ENCODE measurements at regions not wholly inside any gene's neighbourhood (a gene's known extent, or its start where the extent isn't known, plus 50 kb on each side); places are given as distances from the start of the nearest gene placed in this dataset.

GRCh38 chr10:7477538-7478334, 66.9 kb upstream of the SFMBT2 start:
- DNase-seq = no peak

GRCh38 chr10:7475939-7476338, 65.1 kb upstream of the SFMBT2 start:
- DNase-seq = no peak

- DNase-seq = peak; percentile 4
These were observed 64.4 kb upstream of the SFMBT2 start for GRCh38 chr10:7475046-7475911.

GRCh38 chr10:7474388-7474787, 63.6 kb upstream of the SFMBT2 start:
- no peak for DNase-seq

GRCh38 chr10:7473474-7473873, 62.6 kb upstream of the SFMBT2 start:
- DNase-seq = no peak

GRCh38 chr10:7471720-7472367, 61.0 kb upstream of the SFMBT2 start:
- DNase-seq = no peak

- DNase-seq = no peak
These were observed 59.5 kb upstream of the SFMBT2 start for GRCh38 chr10:7470371-7470770.

- no peak for DNase-seq
These were observed 56.3 kb upstream of the SFMBT2 start for GRCh38 chr10:7467031-7467667.

GRCh38 chr10:7464691-7465090, 53.9 kb upstream of the SFMBT2 start:
- DNase-seq = no peak

All from NCI-H146 (cell line).